ENCODE measurements at regions not wholly inside any gene's neighbourhood (a gene's known extent, or its start where the extent isn't known, plus 50 kb on each side); places are given as distances from the start of the nearest gene placed in this dataset.

GRCh38 chr4:180630012-180630665 is 1613.1 kb upstream of the TENM3 start:
- no peak overlapping the region for H3K4me3 ChIP-seq (ENCODE audit: insufficient read length, low read depth)
- no peak for DNase-seq (ENCODE audit: low read depth, low spot score)
- no peak overlapping the region for H3K9ac ChIP-seq (ENCODE audit: insufficient read length, low read depth)
- TF ChIP-seq SUZ12 (IDR thresholded peaks at IDR 0.05; ENCODE audit: extremely low read depth, insufficient read depth, insufficient read length) (no peak), YY1 (IDR thresholded peaks at IDR 0.05; ENCODE audit: insufficient read depth, insufficient read length) (no peak), ZNF274 (IDR thresholded peaks at IDR 0.05; ENCODE audit: low read depth, low read length) (no peak)
- H3K4me1 ChIP-seq (ENCODE audit: insufficient read depth, insufficient read length): no peaks in the 10 kb centered on the region
- H3K27me3 ChIP-seq (ENCODE audit: insufficient read depth, insufficient read length): no peaks in the 10 kb centered on the region
- H3K36me3 ChIP-seq (ENCODE audit: insufficient read depth, insufficient read length, low read length): no peaks in the 10 kb centered on the region
- no peaks in the 10 kb centered on the region for H3K9me3 ChIP-seq (ENCODE audit: insufficient read depth, low read length)

DNA sequence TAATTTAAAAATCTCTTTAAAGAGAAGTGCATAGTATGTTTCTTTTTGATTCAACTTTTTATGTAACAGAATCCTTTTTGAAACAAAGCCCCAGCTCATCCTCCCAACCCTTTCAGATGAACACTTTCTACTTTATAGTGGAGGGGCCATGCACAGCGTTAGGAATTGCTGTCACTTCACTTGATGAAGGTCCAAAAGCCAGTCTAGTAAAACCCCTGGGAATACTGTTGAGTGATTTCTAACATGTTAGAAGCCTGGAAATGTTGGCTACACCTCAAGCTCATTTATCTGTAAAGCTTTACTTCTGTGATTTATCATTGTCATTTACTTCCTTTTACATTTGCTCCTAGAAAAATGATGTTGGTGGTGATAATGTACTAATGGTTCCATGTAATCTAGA is 1608.9 kb upstream of the TENM3 start:
- DNase-seq (ENCODE audit: low read depth, low spot score): no peak
- Histone ChIP-seq H3K27me3 (ENCODE audit: insufficient read depth, insufficient read length) (no peaks in the 10 kb centered on the region), H3K4me3 (ENCODE audit: insufficient read length, low read depth) (no peak overlapping the region), H3K9me3 (ENCODE audit: insufficient read depth, low read length) (no peaks in the 10 kb centered on the region), H3K9ac (ENCODE audit: insufficient read length, low read depth) (no peak overlapping the region), H3K4me1 (ENCODE audit: insufficient read depth, insufficient read length) (no peaks in the 10 kb centered on the region), H3K36me3 (ENCODE audit: insufficient read depth, insufficient read length, low read length) (no peaks in the 10 kb centered on the region)
- TF ChIP-seq ZNF274 (IDR thresholded peaks at IDR 0.05; ENCODE audit: low read depth, low read length) (no peak), YY1 (IDR thresholded peaks at IDR 0.05; ENCODE audit: insufficient read depth, insufficient read length) (no peak), SUZ12 (IDR thresholded peaks at IDR 0.05; ENCODE audit: extremely low read depth, insufficient read depth, insufficient read length) (no peak)

DNA sequence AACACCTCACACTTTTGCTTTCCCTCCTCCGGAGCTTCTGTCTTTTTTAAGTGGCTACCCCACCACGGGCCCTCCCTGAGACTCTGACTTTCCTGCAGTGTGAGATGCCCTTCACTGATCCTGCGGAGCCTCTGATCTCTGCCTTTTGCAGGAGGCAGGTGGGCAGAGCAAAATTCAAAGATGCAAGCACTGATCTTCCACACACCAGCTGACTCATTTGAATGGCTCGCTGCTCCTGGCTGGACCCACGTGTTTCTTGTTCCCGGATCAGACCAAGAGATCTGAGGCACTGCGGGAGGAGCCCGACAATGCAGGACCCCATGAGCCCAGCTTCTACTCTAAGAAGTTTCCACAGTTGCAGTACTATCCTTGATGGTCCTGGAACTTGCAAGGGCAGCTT is 1607.9 kb upstream of the TENM3 start:
- no peaks in the 10 kb centered on the region for H3K4me1 ChIP-seq (ENCODE audit: insufficient read depth, insufficient read length)
- no peak for DNase-seq (ENCODE audit: low read depth, low spot score)
- no peaks in the 10 kb centered on the region for H3K36me3 ChIP-seq (ENCODE audit: insufficient read depth, insufficient read length, low read length)
- no peaks in the 10 kb centered on the region for H3K9me3 ChIP-seq (ENCODE audit: insufficient read depth, low read length)
- no peaks in the 10 kb centered on the region for H3K27me3 ChIP-seq (ENCODE audit: insufficient read depth, insufficient read length)
- no peak overlapping the region for H3K4me3 ChIP-seq (ENCODE audit: insufficient read length, low read depth)
- H3K9ac ChIP-seq (ENCODE audit: insufficient read length, low read depth): no peak overlapping the region
- TF ChIP-seq ZNF274 (IDR thresholded peaks at IDR 0.05; ENCODE audit: low read depth, low read length) (no peak), YY1 (IDR thresholded peaks at IDR 0.05; ENCODE audit: insufficient read depth, insufficient read length) (no peak), SUZ12 (IDR thresholded peaks at IDR 0.05; ENCODE audit: extremely low read depth, insufficient read depth, insufficient read length) (no peak)

DNA sequence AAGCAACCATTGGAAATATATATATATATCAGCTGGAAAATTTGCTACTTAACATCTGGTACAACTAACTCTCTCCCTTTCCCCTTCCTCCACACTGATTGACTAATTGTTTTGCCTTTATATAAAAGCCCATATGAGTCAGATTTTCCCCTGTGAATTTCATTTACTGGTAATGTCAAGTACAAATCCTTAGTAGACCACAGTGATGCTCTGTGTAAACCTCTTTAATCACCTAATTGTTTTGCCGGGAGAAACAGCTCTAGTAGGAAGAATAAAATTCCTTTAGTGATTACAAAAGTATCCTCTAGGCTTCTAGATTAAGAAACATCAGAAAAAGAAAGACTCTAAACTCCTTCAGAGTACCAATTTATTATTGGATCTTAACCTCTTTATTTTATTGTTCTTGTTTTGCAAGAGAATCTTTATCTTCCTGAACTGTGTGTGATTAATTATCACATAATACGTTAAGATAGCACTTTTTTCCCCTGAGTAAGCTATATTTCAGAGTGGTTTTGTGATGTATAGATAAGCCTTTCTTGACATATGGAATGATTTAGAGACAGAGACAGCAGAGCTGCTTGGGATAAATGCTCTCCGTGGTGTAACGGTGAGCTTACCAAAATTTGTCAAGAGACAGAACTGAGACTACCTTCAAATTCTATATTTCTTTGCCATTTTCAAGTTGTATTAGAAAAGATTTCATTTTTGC is 1606.4 kb upstream of the TENM3 start:
- Histone ChIP-seq H3K27me3 (ENCODE audit: insufficient read depth, insufficient read length) (no peaks in the 10 kb centered on the region), H3K36me3 (ENCODE audit: insufficient read depth, insufficient read length, low read length) (no peaks in the 10 kb centered on the region), H3K9me3 (ENCODE audit: insufficient read depth, low read length) (no peaks in the 10 kb centered on the region), H3K9ac (ENCODE audit: insufficient read length, low read depth) (no peak overlapping the region), H3K4me3 (ENCODE audit: insufficient read length, low read depth) (no peak overlapping the region), H3K4me1 (ENCODE audit: insufficient read depth, insufficient read length) (no peaks in the 10 kb centered on the region)
- TF ChIP-seq SUZ12 (IDR thresholded peaks at IDR 0.05; ENCODE audit: extremely low read depth, insufficient read depth, insufficient read length) (no peak), YY1 (IDR thresholded peaks at IDR 0.05; ENCODE audit: insufficient read depth, insufficient read length) (no peak), ZNF274 (IDR thresholded peaks at IDR 0.05; ENCODE audit: low read depth, low read length) (no peak)
- DNase-seq (ENCODE audit: low read depth, low spot score): no peak

DNA sequence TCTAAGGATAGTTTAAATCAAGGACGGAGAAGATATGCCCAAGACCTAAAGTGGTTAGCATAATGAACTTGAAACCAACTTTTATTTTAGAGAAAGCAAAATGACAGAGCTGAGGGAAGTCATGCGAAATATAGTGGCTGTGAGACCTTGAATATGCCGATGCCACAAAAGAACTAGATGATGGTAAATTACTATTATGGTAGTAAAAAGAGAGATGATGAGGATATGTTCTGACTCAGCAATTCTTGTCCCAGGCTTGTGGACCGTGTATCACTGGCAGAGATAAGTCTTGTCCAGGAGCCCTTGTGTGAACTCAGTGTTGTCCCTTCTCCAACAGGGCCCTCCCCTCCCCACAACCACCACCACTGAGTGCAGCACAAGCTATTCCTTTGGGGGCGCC is 1605.6 kb upstream of the TENM3 start:
- H3K36me3 ChIP-seq (ENCODE audit: insufficient read depth, insufficient read length, low read length): no peaks in the 10 kb centered on the region
- no peak for TF ChIP-seq YY1 (IDR thresholded peaks at IDR 0.05; ENCODE audit: insufficient read depth, insufficient read length)
- TF ChIP-seq SUZ12 (IDR thresholded peaks at IDR 0.05; ENCODE audit: extremely low read depth, insufficient read depth, insufficient read length): no peak
- no peak for TF ChIP-seq ZNF274 (IDR thresholded peaks at IDR 0.05; ENCODE audit: low read depth, low read length)
- H3K27me3 ChIP-seq (ENCODE audit: insufficient read depth, insufficient read length): no peaks in the 10 kb centered on the region
- no peak for DNase-seq (ENCODE audit: low read depth, low spot score)
- H3K4me1 ChIP-seq (ENCODE audit: insufficient read depth, insufficient read length): no peaks in the 10 kb centered on the region
- H3K9ac ChIP-seq (ENCODE audit: insufficient read length, low read depth): no peak overlapping the region
- H3K9me3 ChIP-seq (ENCODE audit: insufficient read depth, low read length): no peaks in the 10 kb centered on the region
- H3K4me3 ChIP-seq (ENCODE audit: insufficient read length, low read depth): no peak overlapping the region

DNA sequence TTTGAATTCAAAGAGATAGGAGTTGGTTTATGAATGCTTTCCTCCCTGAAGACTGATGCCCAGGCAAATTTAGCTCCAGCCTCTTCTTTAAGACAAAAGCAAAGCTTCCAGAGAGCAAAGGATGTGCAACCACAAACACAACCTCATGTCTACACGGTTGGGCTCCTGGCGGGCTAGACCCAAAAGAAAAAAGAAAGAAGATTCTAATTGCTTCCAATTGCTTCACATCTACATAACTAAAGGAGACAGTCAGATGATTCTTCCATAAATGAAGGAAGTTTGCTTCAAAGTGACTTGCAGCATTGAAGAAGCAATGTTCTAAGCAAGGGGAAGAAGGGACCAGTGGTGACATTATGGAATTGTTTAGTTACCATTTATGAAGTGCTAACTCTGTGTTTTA is 1603.0 kb upstream of the TENM3 start:
- TF ChIP-seq SUZ12 (IDR thresholded peaks at IDR 0.05; ENCODE audit: extremely low read depth, insufficient read depth, insufficient read length) (no peak), ZNF274 (IDR thresholded peaks at IDR 0.05; ENCODE audit: low read depth, low read length) (no peak), YY1 (IDR thresholded peaks at IDR 0.05; ENCODE audit: insufficient read depth, insufficient read length) (no peak)
- peak; percentile 50 for DNase-seq (ENCODE audit: low read depth, low spot score)
- no peak overlapping the region for H3K4me3 ChIP-seq (ENCODE audit: insufficient read length, low read depth)
- H3K9me3 ChIP-seq (ENCODE audit: insufficient read depth, low read length): no peaks in the 10 kb centered on the region
- H3K4me1 ChIP-seq (ENCODE audit: insufficient read depth, insufficient read length): no peaks in the 10 kb centered on the region
- H3K36me3 ChIP-seq (ENCODE audit: insufficient read depth, insufficient read length, low read length): no peaks in the 10 kb centered on the region
- H3K27me3 ChIP-seq (ENCODE audit: insufficient read depth, insufficient read length): no peaks in the 10 kb centered on the region
- H3K9ac ChIP-seq (ENCODE audit: insufficient read length, low read depth): no peak overlapping the region

GRCh38 chr4:180641495-180641894 is 1601.7 kb upstream of the TENM3 start:
- H3K27me3 ChIP-seq (ENCODE audit: insufficient read depth, insufficient read length): no peaks in the 10 kb centered on the region
- TF ChIP-seq ZNF274 (IDR thresholded peaks at IDR 0.05; ENCODE audit: low read depth, low read length) (no peak), YY1 (IDR thresholded peaks at IDR 0.05; ENCODE audit: insufficient read depth, insufficient read length) (no peak), SUZ12 (IDR thresholded peaks at IDR 0.05; ENCODE audit: extremely low read depth, insufficient read depth, insufficient read length) (no peak)
- no peaks in the 10 kb centered on the region for H3K9me3 ChIP-seq (ENCODE audit: insufficient read depth, low read length)
- no peak overlapping the region for H3K9ac ChIP-seq (ENCODE audit: insufficient read length, low read depth)
- H3K36me3 ChIP-seq (ENCODE audit: insufficient read depth, insufficient read length, low read length): no peaks in the 10 kb centered on the region
- no peak for DNase-seq (ENCODE audit: low read depth, low spot score)
- no peak overlapping the region for H3K4me3 ChIP-seq (ENCODE audit: insufficient read length, low read depth)
- no peaks in the 10 kb centered on the region for H3K4me1 ChIP-seq (ENCODE audit: insufficient read depth, insufficient read length)

Measured in NT2/D1 (cell line).